ENCODE measurements at regions not wholly inside any gene's neighbourhood (a gene's known extent, or its start where the extent isn't known, plus 50 kb on each side); places are given as distances from the start of the nearest gene placed in this dataset.

GRCh38 chr11:15371533-15371932, 256.8 kb downstream of the INSC start:
- H3K27ac ChIP-seq (ENCODE audit: extremely low read depth, low read depth, low read length), result no peak overlapping the region
- H3K9me1 ChIP-seq (ENCODE audit: control insufficient read depth, insufficient read depth, low read length), result no peaks in the 10 kb centered on the region
- in situ Hi-C loops (cut with MboI), result no loop called here
- ATAC-seq, result no peak
- no peak overlapping the region for H3K9ac ChIP-seq (ENCODE audit: insufficient read depth in 1 of 2, low read depth in 2 of 2, low read length in 2 of 2)
- H4K20me1 ChIP-seq (replicated peaks; ENCODE audit: control insufficient read depth, insufficient read depth, low read length), result no peaks in the 10 kb centered on the region
- H3K4me3 ChIP-seq, result no peak overlapping the region
- no peak for FAIRE-seq
- WGBS (ENCODE audit: insufficient coverage, low coverage, missing lambda C conversion rate), result 5% methylated on average over 1 of the region's 1 CpG
- H2AFZ ChIP-seq (ENCODE audit: low read depth, low read length), result no peak overlapping the region
- DNase-seq (ENCODE audit: extremely low read depth in 1 of 4, low spot score in 3 of 4), result no peak
- POLR2A ChIA-PET, result no interaction called here
- no peaks in the 10 kb centered on the region for H3K36me3 ChIP-seq (ENCODE audit: control insufficient read depth, insufficient read depth, low read length)
- H3K79me2 ChIP-seq (ENCODE audit: control insufficient read depth, insufficient read depth, low read length), result no peaks in the 10 kb centered on the region
- CTCF ChIA-PET (ENCODE audit: low intra/inter-chr PET ratio), result no interaction called here
- H3K9me3 ChIP-seq (replicated peaks; ENCODE audit: control insufficient read depth, insufficient read depth, low read depth, low read length), result no peaks in the 10 kb centered on the region
- intact Hi-C loops (cut with micrococcal nuclease), result no loop called here
- no peaks in the 10 kb centered on the region for H3K4me1 ChIP-seq (replicated peaks in 1 of 2; ENCODE audit: control insufficient read depth in 2 of 2, insufficient read depth in 2 of 2, low read length in 2 of 2)
- H3K4me2 ChIP-seq (ENCODE audit: insufficient read depth, low read length), result no peak overlapping the region
- TF ChIP-seq ZNF165 (CRISPR knock-in tag; IDR thresholded peaks at IDR 0.05; ENCODE audit: borderline replicate concordance) (no peak), HNRNPK (IDR thresholded peaks at IDR 0.05; ENCODE audit: low read depth, low read length, poor library complexity, severe bottlenecking) (no peak), RNF2 (IDR thresholded peaks at IDR 0.05) (no peak), ZNF589 (CRISPR knock-in tag; IDR thresholded peaks at IDR 0.05; ENCODE audit: low read depth) (no peak), ZEB2 (IDR thresholded peaks at IDR 0.05) (no peak), NR2F6 (CRISPR knock-in tag; IDR thresholded peaks at IDR 0.05) (no peak), TOE1 (IDR thresholded peaks at IDR 0.05; ENCODE audit: borderline replicate concordance) (no peak), TOE1 (CRISPR knock-in tag; IDR thresholded peaks at IDR 0.05; ENCODE audit: borderline replicate concordance, low read depth) (no peak), CBFA2T3 (IDR thresholded peaks at IDR 0.05) (no peak), ZSCAN32 (CRISPR knock-in tag; IDR thresholded peaks at IDR 0.05) (no peak), POLR2AphosphoS2 (IDR thresholded peaks at IDR 0.05; ENCODE audit: low read length) (no peak), ZNF274 (IDR thresholded peaks at IDR 0.05; ENCODE audit: borderline replicate concordance, low read depth, low read length) (no peak), ESRRB (CRISPR knock-in tag; IDR thresholded peaks at IDR 0.05; ENCODE audit: borderline replicate concordance) (no peak), FOXJ2 (tag; IDR thresholded peaks at IDR 0.05) (no peak), ZBTB12 (CRISPR knock-in tag; IDR thresholded peaks at IDR 0.05) (no peak)
- TF ChIP-seq, protein P1, sequence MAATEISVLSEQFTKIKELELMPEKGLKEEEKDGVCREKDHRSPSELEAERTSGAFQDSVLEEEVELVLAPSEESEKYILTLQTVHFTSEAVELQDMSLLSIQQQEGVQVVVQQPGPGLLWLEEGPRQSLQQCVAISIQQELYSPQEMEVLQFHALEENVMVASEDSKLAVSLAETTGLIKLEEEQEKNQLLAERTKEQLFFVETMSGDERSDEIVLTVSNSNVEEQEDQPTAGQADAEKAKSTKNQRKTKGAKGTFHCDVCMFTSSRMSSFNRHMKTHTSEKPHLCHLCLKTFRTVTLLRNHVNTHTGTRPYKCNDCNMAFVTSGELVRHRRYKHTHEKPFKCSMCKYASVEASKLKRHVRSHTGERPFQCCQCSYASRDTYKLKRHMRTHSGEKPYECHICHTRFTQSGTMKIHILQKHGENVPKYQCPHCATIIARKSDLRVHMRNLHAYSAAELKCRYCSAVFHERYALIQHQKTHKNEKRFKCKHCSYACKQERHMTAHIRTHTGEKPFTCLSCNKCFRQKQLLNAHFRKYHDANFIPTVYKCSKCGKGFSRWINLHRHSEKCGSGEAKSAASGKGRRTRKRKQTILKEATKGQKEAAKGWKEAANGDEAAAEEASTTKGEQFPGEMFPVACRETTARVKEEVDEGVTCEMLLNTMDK (IDR thresholded peaks at IDR 0.05; ENCODE audit: borderline replicate concordance, insufficient read depth, low read depth, low read length, poor library complexity, severe bottlenecking), result no peak
- TF ChIP-seq, protein P2, sequence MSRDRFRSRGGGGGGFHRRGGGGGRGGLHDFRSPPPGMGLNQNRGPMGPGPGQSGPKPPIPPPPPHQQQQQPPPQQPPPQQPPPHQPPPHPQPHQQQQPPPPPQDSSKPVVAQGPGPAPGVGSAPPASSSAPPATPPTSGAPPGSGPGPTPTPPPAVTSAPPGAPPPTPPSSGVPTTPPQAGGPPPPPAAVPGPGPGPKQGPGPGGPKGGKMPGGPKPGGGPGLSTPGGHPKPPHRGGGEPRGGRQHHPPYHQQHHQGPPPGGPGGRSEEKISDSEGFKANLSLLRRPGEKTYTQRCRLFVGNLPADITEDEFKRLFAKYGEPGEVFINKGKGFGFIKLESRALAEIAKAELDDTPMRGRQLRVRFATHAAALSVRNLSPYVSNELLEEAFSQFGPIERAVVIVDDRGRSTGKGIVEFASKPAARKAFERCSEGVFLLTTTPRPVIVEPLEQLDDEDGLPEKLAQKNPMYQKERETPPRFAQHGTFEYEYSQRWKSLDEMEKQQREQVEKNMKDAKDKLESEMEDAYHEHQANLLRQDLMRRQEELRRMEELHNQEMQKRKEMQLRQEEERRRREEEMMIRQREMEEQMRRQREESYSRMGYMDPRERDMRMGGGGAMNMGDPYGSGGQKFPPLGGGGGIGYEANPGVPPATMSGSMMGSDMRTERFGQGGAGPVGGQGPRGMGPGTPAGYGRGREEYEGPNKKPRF (IDR thresholded peaks at IDR 0.05; ENCODE audit: low read depth, low read length), result no peak
- no TSS peak for BruUV-seq (replicated peaks)
- H3K27me3 ChIP-seq (ENCODE audit: control insufficient read depth in 2 of 2, insufficient read depth in 2 of 2, low read length in 2 of 2), result no peaks in the 10 kb centered on the region; a peak in 1 of 5 replicates
